HEK293T (cell line): ENCODE measurements at regions not wholly inside any gene's neighbourhood (a gene's known extent, or its start where the extent isn't known, plus 50 kb on each side); places are given as distances from the start of the nearest gene placed in this dataset.

Experiments
- ARNT ChIP-seq: fragments of 450-650 bp; IDR thresholded peaks from 2 replicates; pipeline ENCODE4 v1.6.1; 2017; ENCODE audit warnings: mild to moderate bottlenecking
- BHLHE40 ChIP-seq: fragments of 450-650 bp; IDR thresholded peaks from 2 replicates; pipeline ENCODE4 v1.6.1; 2016; ENCODE audit warnings: mild to moderate bottlenecking, moderate library complexity, borderline replicate concordance
- CTBP1 ChIP-seq: fragments of 450-650 bp; IDR thresholded peaks from 2 replicates; pipeline ENCODE4 v1.6.1; 2016; ENCODE audit warnings: borderline replicate concordance
- ELF4 ChIP-seq: fragments of 450-650 bp; IDR thresholded peaks from 2 replicates; pipeline ENCODE4 v1.6.1; 2017; ENCODE audit warnings: antibody characterized with exemption
- FOXM1 ChIP-seq: fragments of 450-650 bp; IDR thresholded peaks from 2 replicates; pipeline ENCODE4 v1.6.1; 2017; ENCODE audit warnings: mild to moderate bottlenecking, borderline replicate concordance
- L3MBTL2 ChIP-seq: fragments of 450-650 bp; conservative IDR thresholded peaks from 2 replicates; pipeline ENCODE4 v1.6.1; 2016; ENCODE audit warnings: mild to moderate bottlenecking
- LEF1 ChIP-seq: fragments of 450-650 bp; IDR thresholded peaks from 2 replicates; pipeline ENCODE4 v1.6.1; 2017; ENCODE audit warnings: mild to moderate bottlenecking, borderline replicate concordance
- NFRKB ChIP-seq: fragments of 450-650 bp; IDR thresholded peaks from 2 replicates; pipeline ENCODE4 v1.6.1; 2016; ENCODE audit warnings: mild to moderate bottlenecking, moderate library complexity
- PKNOX1 ChIP-seq: fragments of 450-650 bp; IDR thresholded peaks from 2 replicates; pipeline ENCODE4 v1.6.1; 2016
- SP1 ChIP-seq: fragments of 450-650 bp; IDR thresholded peaks from 2 replicates; pipeline ENCODE4 v1.6.1; 2017
- SUZ12 ChIP-seq: fragments of 450-650 bp; IDR thresholded peaks from 2 replicates; pipeline ENCODE4 v1.6.1; 2016; ENCODE audit warnings: mild to moderate bottlenecking
- TARDBP ChIP-seq: fragments of 450-650 bp; IDR thresholded peaks from 2 replicates; pipeline ENCODE4 v1.6.1; 2016
- ZNF384 ChIP-seq: fragments of 450-650 bp; IDR thresholded peaks from 2 replicates; pipeline ENCODE4 v1.6.1; 2016

- no peak for TF ChIP-seq NFRKB
- TF ChIP-seq ELF4, result no peak
- TF ChIP-seq SP1, result no peak
- no peak for TF ChIP-seq FOXM1
- no peak for TF ChIP-seq SUZ12
- no peak for TF ChIP-seq BHLHE40
- TF ChIP-seq PKNOX1, result no peak
- TF ChIP-seq L3MBTL2, result no peak
- no peak for TF ChIP-seq TARDBP
- TF ChIP-seq LEF1, result no peak
- TF ChIP-seq ZNF384, result no peak
- no peak for TF ChIP-seq ARNT
- TF ChIP-seq CTBP1, result no peak
Observed at GRCh38 chr14:30017370-30017993, 89.8 kb upstream of the PRKD1 start.
